ENCODE measurements at regions not wholly inside any gene's neighbourhood (a gene's known extent, or its start where the extent isn't known, plus 50 kb on each side); places are given as distances from the start of the nearest gene placed in this dataset.

DNA sequence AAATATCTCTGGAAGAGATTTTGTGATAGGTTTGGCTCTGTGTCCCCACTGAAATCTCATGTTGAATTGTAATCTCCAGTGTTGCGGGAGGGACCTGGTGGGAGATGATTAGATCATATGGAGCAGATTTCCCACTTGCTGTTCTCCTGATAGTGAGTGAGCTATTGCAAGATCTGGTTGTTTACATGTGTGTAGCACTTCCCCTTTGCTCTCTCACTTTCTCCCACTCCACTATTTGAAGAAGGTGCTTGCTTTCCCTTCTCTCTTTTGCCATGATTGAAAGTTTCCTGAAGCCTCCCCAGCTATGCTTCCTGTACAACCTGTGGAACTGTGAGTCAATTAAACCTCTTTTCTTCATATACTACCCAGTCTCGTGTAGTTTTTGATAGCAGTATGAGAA lies 97.0 kb upstream of the FN1 start:
- TF ChIP-seq, protein P1, sequence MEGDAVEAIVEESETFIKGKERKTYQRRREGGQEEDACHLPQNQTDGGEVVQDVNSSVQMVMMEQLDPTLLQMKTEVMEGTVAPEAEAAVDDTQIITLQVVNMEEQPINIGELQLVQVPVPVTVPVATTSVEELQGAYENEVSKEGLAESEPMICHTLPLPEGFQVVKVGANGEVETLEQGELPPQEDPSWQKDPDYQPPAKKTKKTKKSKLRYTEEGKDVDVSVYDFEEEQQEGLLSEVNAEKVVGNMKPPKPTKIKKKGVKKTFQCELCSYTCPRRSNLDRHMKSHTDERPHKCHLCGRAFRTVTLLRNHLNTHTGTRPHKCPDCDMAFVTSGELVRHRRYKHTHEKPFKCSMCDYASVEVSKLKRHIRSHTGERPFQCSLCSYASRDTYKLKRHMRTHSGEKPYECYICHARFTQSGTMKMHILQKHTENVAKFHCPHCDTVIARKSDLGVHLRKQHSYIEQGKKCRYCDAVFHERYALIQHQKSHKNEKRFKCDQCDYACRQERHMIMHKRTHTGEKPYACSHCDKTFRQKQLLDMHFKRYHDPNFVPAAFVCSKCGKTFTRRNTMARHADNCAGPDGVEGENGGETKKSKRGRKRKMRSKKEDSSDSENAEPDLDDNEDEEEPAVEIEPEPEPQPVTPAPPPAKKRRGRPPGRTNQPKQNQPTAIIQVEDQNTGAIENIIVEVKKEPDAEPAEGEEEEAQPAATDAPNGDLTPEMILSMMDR (IDR thresholded peaks at IDR 0.05; ENCODE audit: low read depth, low read length, poor library complexity, severe bottlenecking): no peak
- no peak for TF ChIP-seq EZH2phosphoT487 (IDR thresholded peaks at IDR 0.05; ENCODE audit: borderline replicate concordance, low read length)

Measured in DOHH2 (cell line).